Smooth muscle cell (in vitro differentiated cells): ENCODE measurements at regions not wholly inside any gene's neighbourhood (a gene's known extent, or its start where the extent isn't known, plus 50 kb on each side); places are given as distances from the start of the nearest gene placed in this dataset.

ENCODE experiments used
- DNase-seq: peaks from one replicate; lab custom pipeline; 2025; ENCODE audit not compliant: unreplicated experiment; lab: John Stamatoyannopoulos, UW
- H2AFZ ChIP-seq: fragments of 200-600 bp; sonication (generic); 2 replicates; pipeline ENCODE4 v1.6.0; 2016; ENCODE audit warnings: antibody characterized with exemption, low read depth, mild to moderate bottlenecking
- H3F3A ChIP-seq: fragments of 200-600 bp; sonication (generic); 2 replicates; pipeline ENCODE4 v1.6.0; 2017; ENCODE audit warnings: antibody characterized with exemption, low read depth
- H3K27ac ChIP-seq: fragments of 200-600 bp; sonication (generic); 2 replicates; pipeline ENCODE4 v1.5.1; 2016; ENCODE audit warnings: low read depth, mild to moderate bottlenecking
- H3K27me3 ChIP-seq: fragments of 200-600 bp; sonication (generic); 2 replicates; pipeline ENCODE4 v1.6.1; 2016; ENCODE audit warnings: low read depth, mild to moderate bottlenecking
- H3K36me3 ChIP-seq: fragments of 200-600 bp; sonication (generic); 2 replicates; pipeline ENCODE4 v1.5.1; 2016; ENCODE audit warnings: low read depth
- H3K4me1 ChIP-seq: fragments of 200-600 bp; sonication (generic); 2 replicates; pipeline ENCODE4 v1.5.1; 2016; ENCODE audit warnings: low read depth
- H3K4me2 ChIP-seq: fragments of 200-600 bp; sonication (generic); 2 replicates; pipeline ENCODE4 v1.6.0; 2016; ENCODE audit warnings: mild to moderate bottlenecking
- H3K4me3 ChIP-seq: fragments of 200-600 bp; sonication (generic); 2 replicates; pipeline ENCODE4 v1.5.1; 2016; ENCODE audit warnings: mild to moderate bottlenecking
- H3K79me2 ChIP-seq: fragments of 200-600 bp; sonication (generic); 2 replicates; pipeline ENCODE4 v1.6.0; 2016; ENCODE audit warnings: low read depth, mild to moderate bottlenecking
- H3K9ac ChIP-seq: fragments of 200-600 bp; sonication (generic); 2 replicates; pipeline ENCODE4 v1.6.0; 2016; ENCODE audit warnings: low read depth
- H3K9me3 ChIP-seq: fragments of 200-600 bp; sonication (generic); replicated peaks from 2 replicates; pipeline ENCODE4 v1.5.1; 2016; ENCODE audit warnings: low read depth
- H4K20me1 ChIP-seq: fragments of 200-600 bp; sonication (generic); 2 replicates; pipeline ENCODE4 v1.6.0; 2016; ENCODE audit warnings: low read depth
- WGBS: methylation state at CpG from one replicate; pipeline ENCODE4 v1.1.7; 2016; ENCODE audit warnings: low lambda C conversion rate; 5-methylcytosine and 5-hydroxymethylcytosine counted together
- TF ChIP-seq, protein P1 (sequence below): fragments of 200-600 bp; sonication (generic); IDR thresholded peaks from 2 replicates; pipeline ENCODE4 v1.5.1; 2017; ENCODE audit warnings: borderline replicate concordance, mild to moderate bottlenecking, antibody characterized with exemption; ENCODE audit not compliant: insufficient read depth, poor library complexity, severe bottlenecking

DNA sequence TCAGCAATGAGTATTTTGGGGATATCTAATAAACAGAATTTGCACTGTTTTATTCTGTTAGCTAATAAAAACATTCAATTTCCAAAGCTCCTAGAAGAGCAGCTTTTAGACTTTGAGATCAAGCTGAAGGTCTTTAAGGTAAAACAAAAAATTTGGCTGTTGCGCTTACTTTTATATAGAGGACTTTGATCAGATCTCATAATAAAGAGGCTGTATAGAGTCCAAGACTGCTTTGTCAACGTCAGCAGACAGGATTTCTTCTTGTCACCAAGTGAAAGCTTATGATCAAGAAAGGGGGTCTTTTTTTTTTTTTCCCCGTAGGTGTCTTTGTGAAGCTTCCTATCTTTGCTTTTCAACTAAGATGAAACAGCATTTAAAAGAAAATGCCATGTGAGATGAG lies 556.5 kb upstream of the SLC35B3 start:
- WGBS = 69% methylated on average over 3 of the region's 3 CpGs
- no peaks in the 10 kb centered on the region for H3K9me3 ChIP-seq

DNA sequence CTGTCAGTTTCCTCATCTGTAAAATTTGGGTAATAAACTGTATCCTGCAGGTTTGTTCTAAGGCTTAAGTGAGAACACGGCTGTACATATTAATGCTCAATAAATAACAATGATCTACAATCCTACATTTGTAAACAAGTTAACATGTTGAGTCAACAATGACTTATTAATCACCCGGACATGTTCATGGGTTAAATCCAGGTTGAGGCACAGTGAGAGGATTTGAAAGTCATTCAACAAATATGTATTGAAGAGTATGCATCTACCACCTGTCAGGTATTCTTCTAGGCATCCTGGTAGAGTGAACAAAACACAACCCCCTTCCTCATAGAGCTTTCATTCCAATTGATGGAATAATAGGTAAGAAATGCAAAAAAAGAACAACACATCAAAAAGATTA lies 554.7 kb upstream of the SLC35B3 start:
- no peak for DNase-seq
- no peaks in the 10 kb centered on the region for H4K20me1 ChIP-seq
- TF ChIP-seq, protein P1, sequence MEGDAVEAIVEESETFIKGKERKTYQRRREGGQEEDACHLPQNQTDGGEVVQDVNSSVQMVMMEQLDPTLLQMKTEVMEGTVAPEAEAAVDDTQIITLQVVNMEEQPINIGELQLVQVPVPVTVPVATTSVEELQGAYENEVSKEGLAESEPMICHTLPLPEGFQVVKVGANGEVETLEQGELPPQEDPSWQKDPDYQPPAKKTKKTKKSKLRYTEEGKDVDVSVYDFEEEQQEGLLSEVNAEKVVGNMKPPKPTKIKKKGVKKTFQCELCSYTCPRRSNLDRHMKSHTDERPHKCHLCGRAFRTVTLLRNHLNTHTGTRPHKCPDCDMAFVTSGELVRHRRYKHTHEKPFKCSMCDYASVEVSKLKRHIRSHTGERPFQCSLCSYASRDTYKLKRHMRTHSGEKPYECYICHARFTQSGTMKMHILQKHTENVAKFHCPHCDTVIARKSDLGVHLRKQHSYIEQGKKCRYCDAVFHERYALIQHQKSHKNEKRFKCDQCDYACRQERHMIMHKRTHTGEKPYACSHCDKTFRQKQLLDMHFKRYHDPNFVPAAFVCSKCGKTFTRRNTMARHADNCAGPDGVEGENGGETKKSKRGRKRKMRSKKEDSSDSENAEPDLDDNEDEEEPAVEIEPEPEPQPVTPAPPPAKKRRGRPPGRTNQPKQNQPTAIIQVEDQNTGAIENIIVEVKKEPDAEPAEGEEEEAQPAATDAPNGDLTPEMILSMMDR = no peak
- no peaks in the 10 kb centered on the region for H3K27me3 ChIP-seq
- no peaks in the 10 kb centered on the region for H3K9me3 ChIP-seq
- no peak overlapping the region for H3K4me2 ChIP-seq
- H3F3A ChIP-seq = no peaks in the 10 kb centered on the region
- no peaks in the 10 kb centered on the region for H3K36me3 ChIP-seq
- no peak overlapping the region for H3K27ac ChIP-seq
- no peaks in the 10 kb centered on the region for H3K4me1 ChIP-seq
- no peaks in the 10 kb centered on the region for H3K79me2 ChIP-seq
- WGBS = 94% methylated on average over 2 of the region's 2 CpGs
- no peak overlapping the region for H3K4me3 ChIP-seq
- H2AFZ ChIP-seq = no peak overlapping the region
- H3K9ac ChIP-seq = no peak overlapping the region

More for the DNA sequence above, 556.5 kb upstream of the SLC35B3 start:
- no peaks in the 10 kb centered on the region for H3K27me3 ChIP-seq
- no peak overlapping the region for H2AFZ ChIP-seq
- TF ChIP-seq, protein P1 = no peak
- H3K4me2 ChIP-seq = no peak overlapping the region
- no peaks in the 10 kb centered on the region for H3K79me2 ChIP-seq
- no peak overlapping the region for H3K4me3 ChIP-seq
- H3K9ac ChIP-seq = no peak overlapping the region
- no peaks in the 10 kb centered on the region for H4K20me1 ChIP-seq
- H3K4me1 ChIP-seq = no peaks in the 10 kb centered on the region
- no peak for DNase-seq
- no peaks in the 10 kb centered on the region for H3K36me3 ChIP-seq
- no peak overlapping the region for H3K27ac ChIP-seq
- no peaks in the 10 kb centered on the region for H3F3A ChIP-seq

DNA sequence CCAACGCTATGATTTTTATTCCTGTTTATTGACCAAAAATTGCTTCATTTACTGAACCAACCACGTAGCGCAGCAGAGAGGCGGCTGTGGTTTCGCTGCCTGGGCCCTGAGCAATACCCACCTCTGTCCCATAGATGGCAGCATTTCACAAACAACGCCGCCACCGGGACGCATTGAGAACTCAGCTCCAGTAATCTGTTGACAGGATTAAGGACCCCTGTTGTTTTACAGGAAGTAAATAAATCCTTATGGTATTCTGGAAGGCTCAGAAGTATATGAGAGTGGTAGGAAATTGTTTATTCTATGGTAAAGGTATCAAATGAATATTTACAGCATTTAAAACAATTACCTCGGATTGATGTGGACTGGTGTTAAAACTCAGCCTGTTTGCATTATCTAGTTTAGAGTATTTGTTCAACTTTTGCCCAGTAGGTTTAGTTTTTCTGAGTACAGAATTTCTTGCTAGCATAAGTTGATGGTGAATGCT lies 547.9 kb upstream of the SLC35B3 start:
- 5% methylated on average over 10 of the region's 10 CpGs for WGBS
- TF ChIP-seq, protein P1 = peak; percentile 96
- Histone ChIP-seq H3K27ac (no peak overlapping the region), H3K79me2 (no peaks in the 10 kb centered on the region), H3K9ac (no peak overlapping the region), H3K4me2 (peak overlapping the region; percentile 78), H3F3A (no peaks in the 10 kb centered on the region), H3K9me3 (no peaks in the 10 kb centered on the region), H3K27me3 (no peaks in the 10 kb centered on the region), H3K4me1 (no peaks in the 10 kb centered on the region), H3K4me3 (no peak overlapping the region), H2AFZ (peak overlapping the region; percentile 53), H3K36me3 (no peaks in the 10 kb centered on the region), H4K20me1 (no peaks in the 10 kb centered on the region)
- peak; percentile 30 for DNase-seq

DNA sequence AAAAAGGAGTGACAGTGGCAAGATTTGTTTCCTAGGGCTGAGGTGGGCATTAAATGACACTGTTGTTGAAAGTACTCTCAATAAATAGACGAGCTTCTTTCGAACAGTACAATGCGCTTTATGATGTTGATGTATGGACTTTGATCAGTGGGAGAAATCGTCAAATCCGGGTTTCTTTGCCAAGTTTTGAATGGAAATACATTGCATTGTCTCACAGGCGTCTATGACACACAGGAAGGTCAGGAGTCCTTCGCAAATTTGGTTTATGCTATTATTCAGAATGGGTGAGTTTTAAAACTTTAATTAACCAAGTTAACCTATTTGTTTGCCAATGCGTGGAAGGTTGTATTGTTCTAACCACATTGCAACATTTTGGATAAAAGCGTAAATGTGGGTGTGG lies 547.3 kb upstream of the SLC35B3 start:
- H3K4me1 ChIP-seq = no peaks in the 10 kb centered on the region
- H3F3A ChIP-seq = no peaks in the 10 kb centered on the region
- TF ChIP-seq, protein P1 = no peak
- peak overlapping the region; percentile 78 for H3K4me2 ChIP-seq
- no peak for DNase-seq
- H2AFZ ChIP-seq = peak overlapping the region; percentile 33
- no peaks in the 10 kb centered on the region for H3K79me2 ChIP-seq
- no peak overlapping the region for H3K4me3 ChIP-seq
- H4K20me1 ChIP-seq = no peaks in the 10 kb centered on the region
- WGBS = 66% methylated on average over 9 of the region's 9 CpGs
- no peaks in the 10 kb centered on the region for H3K27me3 ChIP-seq
- no peak overlapping the region for H3K27ac ChIP-seq
- no peaks in the 10 kb centered on the region for H3K36me3 ChIP-seq
- no peaks in the 10 kb centered on the region for H3K9me3 ChIP-seq
- H3K9ac ChIP-seq = no peak overlapping the region
